H1 (cell line): ENCODE measurements at regions not wholly inside any gene's neighbourhood (a gene's known extent, or its start where the extent isn't known, plus 50 kb on each side); places are given as distances from the start of the nearest gene placed in this dataset.

ENCODE experiments used
- CREB1 ChIP-seq: IDR thresholded peaks from 2 replicates; pipeline ENCODE4 v1.6.1; 2012; ENCODE audit warnings: inconsistent platforms
- EP300 ChIP-seq, 2 experiments: IDR thresholded peaks; 1 replicate in 1 of 2; 2 replicates in 1 of 2; pipeline ENCODE4 v1.6.1; 2011 to 2012; ENCODE audit warnings: low read depth in 2 of 2, low read length in 2 of 2, mild to moderate bottlenecking in 2 of 2, borderline replicate concordance in 1 of 2, inconsistent platforms in 1 of 2, moderate library complexity in 1 of 2
- HDAC6 ChIP-seq: IDR thresholded peaks from one replicate; pipeline ENCODE4 v1.7.1; 2012; ENCODE audit warnings: low read depth, mild to moderate bottlenecking, inconsistent platforms, low read length, moderate library complexity
- SP4 ChIP-seq: IDR thresholded peaks from 2 replicates; pipeline ENCODE4 v1.6.1; 2012; ENCODE audit warnings: low read length, inconsistent platforms
- TF ChIP-seq, protein P1 (sequence below): IDR thresholded peaks from 2 replicates; pipeline ENCODE4 v1.6.1; 2012; ENCODE audit warnings: inconsistent platforms
- TF ChIP-seq, protein P2 (sequence below): IDR thresholded peaks from 2 replicates; pipeline ENCODE4 v1.6.1; 2012; ENCODE audit warnings: low read length, inconsistent platforms
- TF ChIP-seq, protein P3 (sequence below): fragments of 300-600 bp; sonication (generic); IDR thresholded peaks from 2 replicates; pipeline ENCODE4 v1.7.1; 2012; ENCODE audit warnings: low read length, moderate library complexity, mild to moderate bottlenecking, inconsistent platforms; ENCODE audit not compliant: insufficient replicate concordance

DNA sequence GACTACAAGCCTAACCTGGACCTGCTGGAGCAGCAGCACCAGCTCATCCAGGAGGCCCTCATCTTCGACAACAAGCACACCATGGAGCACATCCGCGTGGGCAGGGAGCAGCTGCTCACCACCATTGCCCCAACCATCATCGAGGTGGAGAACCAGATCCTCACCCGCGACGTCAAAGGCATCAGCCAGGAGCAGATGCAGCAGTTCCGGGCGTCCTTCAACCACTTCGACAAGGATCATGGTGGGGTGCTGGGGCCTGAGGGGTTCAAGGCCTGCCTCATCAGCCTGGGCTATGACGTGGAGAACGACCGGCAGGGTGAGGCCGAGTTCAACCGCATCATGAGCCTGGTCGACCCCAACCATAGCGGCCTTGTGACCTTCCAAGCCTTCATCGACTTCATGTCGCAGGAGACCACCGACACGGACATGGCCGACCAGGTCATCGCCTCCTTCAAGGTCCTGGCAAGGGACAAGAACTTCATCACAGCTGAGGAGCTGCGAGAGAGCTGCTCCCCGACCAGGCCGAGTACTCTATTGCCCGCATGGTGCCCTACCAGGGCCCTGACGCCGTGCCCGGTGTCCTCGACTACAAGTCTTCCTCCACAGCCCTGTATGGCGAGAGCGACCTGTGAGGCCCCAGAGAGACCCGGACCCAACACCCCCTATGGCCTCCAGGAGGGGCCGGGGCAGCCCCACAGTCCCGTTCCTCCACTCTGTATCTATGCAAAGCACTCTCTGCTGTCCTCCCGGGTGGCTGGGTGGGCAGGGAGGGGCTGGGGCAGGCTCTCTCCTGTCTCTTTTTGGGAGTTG, 486.2 kb downstream of the TRAM1L1 start (continued):
- TF ChIP-seq, protein P1, sequence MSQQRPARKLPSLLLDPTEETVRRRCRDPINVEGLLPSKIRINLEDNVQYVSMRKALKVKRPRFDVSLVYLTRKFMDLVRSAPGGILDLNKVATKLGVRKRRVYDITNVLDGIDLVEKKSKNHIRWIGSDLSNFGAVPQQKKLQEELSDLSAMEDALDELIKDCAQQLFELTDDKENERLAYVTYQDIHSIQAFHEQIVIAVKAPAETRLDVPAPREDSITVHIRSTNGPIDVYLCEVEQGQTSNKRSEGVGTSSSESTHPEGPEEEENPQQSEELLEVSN, result no peak
- TF ChIP-seq SP4 (no peak), CREB1 (no peak), EP300 (IDR thresholded peaks at IDR 0.05; ENCODE audit: borderline replicate concordance in 1 of 2, low read depth in 2 of 2, low read length in 2 of 2) (no peak), HDAC6 (no peak)
- TF ChIP-seq, protein P2, sequence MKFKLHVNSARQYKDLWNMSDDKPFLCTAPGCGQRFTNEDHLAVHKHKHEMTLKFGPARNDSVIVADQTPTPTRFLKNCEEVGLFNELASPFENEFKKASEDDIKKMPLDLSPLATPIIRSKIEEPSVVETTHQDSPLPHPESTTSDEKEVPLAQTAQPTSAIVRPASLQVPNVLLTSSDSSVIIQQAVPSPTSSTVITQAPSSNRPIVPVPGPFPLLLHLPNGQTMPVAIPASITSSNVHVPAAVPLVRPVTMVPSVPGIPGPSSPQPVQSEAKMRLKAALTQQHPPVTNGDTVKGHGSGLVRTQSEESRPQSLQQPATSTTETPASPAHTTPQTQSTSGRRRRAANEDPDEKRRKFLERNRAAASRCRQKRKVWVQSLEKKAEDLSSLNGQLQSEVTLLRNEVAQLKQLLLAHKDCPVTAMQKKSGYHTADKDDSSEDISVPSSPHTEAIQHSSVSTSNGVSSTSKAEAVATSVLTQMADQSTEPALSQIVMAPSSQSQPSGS, result no peak
- TF ChIP-seq, protein P3, sequence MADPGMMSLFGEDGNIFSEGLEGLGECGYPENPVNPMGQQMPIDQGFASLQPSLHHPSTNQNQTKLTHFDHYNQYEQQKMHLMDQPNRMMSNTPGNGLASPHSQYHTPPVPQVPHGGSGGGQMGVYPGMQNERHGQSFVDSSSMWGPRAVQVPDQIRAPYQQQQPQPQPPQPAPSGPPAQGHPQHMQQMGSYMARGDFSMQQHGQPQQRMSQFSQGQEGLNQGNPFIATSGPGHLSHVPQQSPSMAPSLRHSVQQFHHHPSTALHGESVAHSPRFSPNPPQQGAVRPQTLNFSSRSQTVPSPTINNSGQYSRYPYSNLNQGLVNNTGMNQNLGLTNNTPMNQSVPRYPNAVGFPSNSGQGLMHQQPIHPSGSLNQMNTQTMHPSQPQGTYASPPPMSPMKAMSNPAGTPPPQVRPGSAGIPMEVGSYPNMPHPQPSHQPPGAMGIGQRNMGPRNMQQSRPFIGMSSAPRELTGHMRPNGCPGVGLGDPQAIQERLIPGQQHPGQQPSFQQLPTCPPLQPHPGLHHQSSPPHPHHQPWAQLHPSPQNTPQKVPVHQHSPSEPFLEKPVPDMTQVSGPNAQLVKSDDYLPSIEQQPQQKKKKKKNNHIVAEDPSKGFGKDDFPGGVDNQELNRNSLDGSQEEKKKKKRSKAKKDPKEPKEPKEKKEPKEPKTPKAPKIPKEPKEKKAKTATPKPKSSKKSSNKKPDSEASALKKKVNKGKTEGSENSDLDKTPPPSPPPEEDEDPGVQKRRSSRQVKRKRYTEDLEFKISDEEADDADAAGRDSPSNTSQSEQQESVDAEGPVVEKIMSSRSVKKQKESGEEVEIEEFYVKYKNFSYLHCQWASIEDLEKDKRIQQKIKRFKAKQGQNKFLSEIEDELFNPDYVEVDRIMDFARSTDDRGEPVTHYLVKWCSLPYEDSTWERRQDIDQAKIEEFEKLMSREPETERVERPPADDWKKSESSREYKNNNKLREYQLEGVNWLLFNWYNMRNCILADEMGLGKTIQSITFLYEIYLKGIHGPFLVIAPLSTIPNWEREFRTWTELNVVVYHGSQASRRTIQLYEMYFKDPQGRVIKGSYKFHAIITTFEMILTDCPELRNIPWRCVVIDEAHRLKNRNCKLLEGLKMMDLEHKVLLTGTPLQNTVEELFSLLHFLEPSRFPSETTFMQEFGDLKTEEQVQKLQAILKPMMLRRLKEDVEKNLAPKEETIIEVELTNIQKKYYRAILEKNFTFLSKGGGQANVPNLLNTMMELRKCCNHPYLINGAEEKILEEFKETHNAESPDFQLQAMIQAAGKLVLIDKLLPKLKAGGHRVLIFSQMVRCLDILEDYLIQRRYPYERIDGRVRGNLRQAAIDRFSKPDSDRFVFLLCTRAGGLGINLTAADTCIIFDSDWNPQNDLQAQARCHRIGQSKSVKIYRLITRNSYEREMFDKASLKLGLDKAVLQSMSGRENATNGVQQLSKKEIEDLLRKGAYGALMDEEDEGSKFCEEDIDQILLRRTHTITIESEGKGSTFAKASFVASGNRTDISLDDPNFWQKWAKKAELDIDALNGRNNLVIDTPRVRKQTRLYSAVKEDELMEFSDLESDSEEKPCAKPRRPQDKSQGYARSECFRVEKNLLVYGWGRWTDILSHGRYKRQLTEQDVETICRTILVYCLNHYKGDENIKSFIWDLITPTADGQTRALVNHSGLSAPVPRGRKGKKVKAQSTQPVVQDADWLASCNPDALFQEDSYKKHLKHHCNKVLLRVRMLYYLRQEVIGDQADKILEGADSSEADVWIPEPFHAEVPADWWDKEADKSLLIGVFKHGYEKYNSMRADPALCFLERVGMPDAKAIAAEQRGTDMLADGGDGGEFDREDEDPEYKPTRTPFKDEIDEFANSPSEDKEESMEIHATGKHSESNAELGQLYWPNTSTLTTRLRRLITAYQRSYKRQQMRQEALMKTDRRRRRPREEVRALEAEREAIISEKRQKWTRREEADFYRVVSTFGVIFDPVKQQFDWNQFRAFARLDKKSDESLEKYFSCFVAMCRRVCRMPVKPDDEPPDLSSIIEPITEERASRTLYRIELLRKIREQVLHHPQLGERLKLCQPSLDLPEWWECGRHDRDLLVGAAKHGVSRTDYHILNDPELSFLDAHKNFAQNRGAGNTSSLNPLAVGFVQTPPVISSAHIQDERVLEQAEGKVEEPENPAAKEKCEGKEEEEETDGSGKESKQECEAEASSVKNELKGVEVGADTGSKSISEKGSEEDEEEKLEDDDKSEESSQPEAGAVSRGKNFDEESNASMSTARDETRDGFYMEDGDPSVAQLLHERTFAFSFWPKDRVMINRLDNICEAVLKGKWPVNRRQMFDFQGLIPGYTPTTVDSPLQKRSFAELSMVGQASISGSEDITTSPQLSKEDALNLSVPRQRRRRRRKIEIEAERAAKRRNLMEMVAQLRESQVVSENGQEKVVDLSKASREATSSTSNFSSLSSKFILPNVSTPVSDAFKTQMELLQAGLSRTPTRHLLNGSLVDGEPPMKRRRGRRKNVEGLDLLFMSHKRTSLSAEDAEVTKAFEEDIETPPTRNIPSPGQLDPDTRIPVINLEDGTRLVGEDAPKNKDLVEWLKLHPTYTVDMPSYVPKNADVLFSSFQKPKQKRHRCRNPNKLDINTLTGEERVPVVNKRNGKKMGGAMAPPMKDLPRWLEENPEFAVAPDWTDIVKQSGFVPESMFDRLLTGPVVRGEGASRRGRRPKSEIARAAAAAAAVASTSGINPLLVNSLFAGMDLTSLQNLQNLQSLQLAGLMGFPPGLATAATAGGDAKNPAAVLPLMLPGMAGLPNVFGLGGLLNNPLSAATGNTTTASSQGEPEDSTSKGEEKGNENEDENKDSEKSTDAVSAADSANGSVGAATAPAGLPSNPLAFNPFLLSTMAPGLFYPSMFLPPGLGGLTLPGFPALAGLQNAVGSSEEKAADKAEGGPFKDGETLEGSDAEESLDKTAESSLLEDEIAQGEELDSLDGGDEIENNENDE, result no peak
- TF ChIP-seq, all 59 proteins: peak for 0
